Uterus (tissue), 3 donors: ENCODE measurements at regions not wholly inside any gene's neighbourhood (a gene's known extent, or its start where the extent isn't known, plus 50 kb on each side); places are given as distances from the start of the nearest gene placed in this dataset.

ENCODE experiments used
- DNase-seq, 2 donors: peaks; one replicate each; pipeline ENCODE4 v3.0.0-alpha.2; 2019 to 2020
- H3K27ac ChIP-seq, 2 donors: fragments of 200-600 bp; sonication (generic); 1 replicate in 1 of 2; 2 replicates in 1 of 2; pipeline ENCODE4 v1.5.1; 2016 to 2018
- H3K27me3 ChIP-seq, 2 donors: fragments of 200-600 bp; sonication (generic); one replicate each; pipeline ENCODE4 v1.5.1; 2018 to 2019; ENCODE audit warnings: control low read depth in 1 of 2
- H3K36me3 ChIP-seq, 2 donors: fragments of 200-600 bp; sonication (generic); one replicate each; pipeline ENCODE4 v1.5.1; 2019; ENCODE audit warnings: control low read depth in 1 of 2
- H3K4me1 ChIP-seq, 2 donors: fragments of 200-600 bp; sonication (generic); one replicate each; pipeline ENCODE4 v1.5.1; 2018 to 2019; ENCODE audit warnings: control low read depth in 1 of 2
- H3K4me3 ChIP-seq, 2 donors: fragments of 200-600 bp; sonication (generic); 1 replicate in 1 of 2; 2 replicates in 1 of 2; pipeline ENCODE4 v1.5.1; 2018 to 2019; ENCODE audit warnings: mild to moderate bottlenecking in 1 of 2
- H3K9me3 ChIP-seq, 2 donors: fragments of 200-600 bp; sonication (generic); one replicate each; pipeline ENCODE4 v1.5.1; 2019; ENCODE audit warnings: control low read depth in 1 of 2
- POLR2A ChIP-seq, 2 donors: fragments of 450-650 bp; IDR thresholded peaks; one replicate each; pipeline ENCODE4 v1.6.1; 2016; ENCODE audit warnings: antibody characterized with exemption in 2 of 2, mild to moderate bottlenecking in 1 of 2, moderate library complexity in 1 of 2
- intact Hi-C: fragments of 100-400 bp; cut with DNase I; formaldehyde crosslinking; loops from one replicate; pipeline ENCODE4 v1.15.1; 2023; ENCODE audit warnings: low total_unique reads
- TF ChIP-seq, protein P1 (sequence below), 4 experiments: fragments of 200-600 bp in 2 of 4; fragments of 450-650 bp in 2 of 4; sonication (generic) in 2 of 4; IDR thresholded peaks; one replicate each; pipeline ENCODE4 v1.5.1; 2016 to 2019; ENCODE audit warnings: antibody characterized with exemption in 4 of 4, mild to moderate bottlenecking in 2 of 4, moderate library complexity in 1 of 4
- donor health status: DM: yes; HTN: yes; CAD: no.

GRCh38 chr4:147139455-147140198 is 194.0 kb upstream of the TTC29 start:
- intact Hi-C loops, result no loop called here
- H3K27ac ChIP-seq, result no peak overlapping the region
- H3K9me3 ChIP-seq, result no peaks in the 10 kb centered on the region
- H3K27me3 ChIP-seq, result no peaks in the 10 kb centered on the region
- H3K4me1 ChIP-seq, result no peaks in the 10 kb centered on the region
- no peak for DNase-seq
- H3K4me3 ChIP-seq, result no peak overlapping the region
- TF ChIP-seq, protein P1, sequence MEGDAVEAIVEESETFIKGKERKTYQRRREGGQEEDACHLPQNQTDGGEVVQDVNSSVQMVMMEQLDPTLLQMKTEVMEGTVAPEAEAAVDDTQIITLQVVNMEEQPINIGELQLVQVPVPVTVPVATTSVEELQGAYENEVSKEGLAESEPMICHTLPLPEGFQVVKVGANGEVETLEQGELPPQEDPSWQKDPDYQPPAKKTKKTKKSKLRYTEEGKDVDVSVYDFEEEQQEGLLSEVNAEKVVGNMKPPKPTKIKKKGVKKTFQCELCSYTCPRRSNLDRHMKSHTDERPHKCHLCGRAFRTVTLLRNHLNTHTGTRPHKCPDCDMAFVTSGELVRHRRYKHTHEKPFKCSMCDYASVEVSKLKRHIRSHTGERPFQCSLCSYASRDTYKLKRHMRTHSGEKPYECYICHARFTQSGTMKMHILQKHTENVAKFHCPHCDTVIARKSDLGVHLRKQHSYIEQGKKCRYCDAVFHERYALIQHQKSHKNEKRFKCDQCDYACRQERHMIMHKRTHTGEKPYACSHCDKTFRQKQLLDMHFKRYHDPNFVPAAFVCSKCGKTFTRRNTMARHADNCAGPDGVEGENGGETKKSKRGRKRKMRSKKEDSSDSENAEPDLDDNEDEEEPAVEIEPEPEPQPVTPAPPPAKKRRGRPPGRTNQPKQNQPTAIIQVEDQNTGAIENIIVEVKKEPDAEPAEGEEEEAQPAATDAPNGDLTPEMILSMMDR (IDR thresholded peaks at IDR 0.05), result no peak
- TF ChIP-seq POLR2A (IDR thresholded peaks at IDR 0.05), result no peak
- H3K36me3 ChIP-seq, result no peaks in the 10 kb centered on the region

- DNase-seq, result no peak
- no peaks in the 10 kb centered on the region for H3K27me3 ChIP-seq
- TF ChIP-seq, protein P1 (IDR thresholded peaks at IDR 0.05), result no peak
- no peak for TF ChIP-seq POLR2A (IDR thresholded peaks at IDR 0.05)
- no peak overlapping the region for H3K27ac ChIP-seq
- H3K4me3 ChIP-seq, result no peak overlapping the region
- H3K4me1 ChIP-seq, result no peaks in the 10 kb centered on the region
- H3K36me3 ChIP-seq, result no peaks in the 10 kb centered on the region
- intact Hi-C loops, result no loop called here
- H3K9me3 ChIP-seq, result peaks cover 0 to 4% of the 10 kb centered on the region in 2 donors
These were observed 206.1 kb upstream of the TTC29 start for GRCh38 chr4:147151763-147152162.

- H3K27me3 ChIP-seq, result no peaks in the 10 kb centered on the region
- peak overlapping the region; percentile 66 to 83 for H3K27ac ChIP-seq
- peak overlapping the region; percentile 44 to 45 for H3K4me3 ChIP-seq
- H3K9me3 ChIP-seq, result no peaks in the 10 kb centered on the region
- TF ChIP-seq, protein P1 (IDR thresholded peaks at IDR 0.05), result no peak
- TF ChIP-seq POLR2A (IDR thresholded peaks at IDR 0.05), result no peak
- no peaks in the 10 kb centered on the region for H3K4me1 ChIP-seq
- H3K36me3 ChIP-seq, result no peaks in the 10 kb centered on the region
- intact Hi-C loops, result no loop called here
- DNase-seq, result peak in 1 of 2 donors; percentile 28
These were observed 212.4 kb upstream of the TTC29 start for GRCh38 chr4:147157860-147158701.

GRCh38 chr4:147160908-147161513 is 215.3 kb upstream of the TTC29 start:
- Histone ChIP-seq H3K9me3 (no peaks in the 10 kb centered on the region), H3K27me3 (no peaks in the 10 kb centered on the region), H3K27ac (no peak overlapping the region), H3K36me3 (no peaks in the 10 kb centered on the region), H3K4me1 (no peaks in the 10 kb centered on the region), H3K4me3 (no peak overlapping the region)
- intact Hi-C loops, result no loop called here
- DNase-seq, result no peak
- TF ChIP-seq POLR2A (IDR thresholded peaks at IDR 0.05), result no peak
- TF ChIP-seq, protein P1 (IDR thresholded peaks at IDR 0.05), result peak; percentile 68 to 77 (median 75)
